GM12878 (cell line): ENCODE measurements at regions not wholly inside any gene's neighbourhood (a gene's known extent, or its start where the extent isn't known, plus 50 kb on each side); places are given as distances from the start of the nearest gene placed in this dataset.

Experiments
- ATAC-seq: fragments of 200-7000 bp; cut with Tn5 transposase; 3 replicates; pipeline ENCODE4 v1.9.1; 2020; ENCODE audit warnings: mild to moderate bottlenecking, moderate library complexity
- BruUV-seq: library from RNA; stranded (reverse); fragments of 400-500 nt; replicated peaks from 2 replicates; lab custom pipeline; 2021; lab: Mats Ljungman, UMichigan
- CTCF ChIA-PET: fragments of 300-600 bp; sonication (Branson Sonifier 250); formaldehyde crosslinking; extraction: SDS; loops from one replicate; lab custom pipeline; 2021; ENCODE audit warnings: inconsistent platforms; lab: Yijun Ruan, JAX
- POLR2A ChIA-PET: fragments of 350-600 bp; formaldehyde crosslinking; extraction: SDS; loops from one replicate; lab custom pipeline; 2021; ENCODE audit warnings: inconsistent platforms; lab: Charles Lee
- RAD21 ChIA-PET: fragments of 300-600 bp; sonication (Branson Sonifier 250); formaldehyde crosslinking; loops from one replicate; lab custom pipeline; 2023; ENCODE audit warnings: antibody characterized with exemption; ENCODE audit not compliant: unreplicated experiment; lab: Charles Lee
- SMC1A ChIA-PET: fragments of 300-600 bp; sonication (Branson Sonifier 250); formaldehyde crosslinking; loops from one replicate; lab custom pipeline; 2023; ENCODE audit not compliant: unreplicated experiment, uncharacterized antibody; lab: Charles Lee
- DNase-seq: peaks from one replicate; pipeline ENCODE4 v3.0.0-alpha.2; 2011; ENCODE audit warnings: low read depth, low spot score
- FAIRE-seq: peaks from 3 replicates; lab custom pipeline; 2011; peaks lifted over from hg19 to GRCh38; lab: Jason Lieb, UNC
- H2AFZ ChIP-seq: 2 replicates; pipeline ENCODE4 v1.6.0; 2011; ENCODE audit warnings: low read depth, low read length, control low read depth; ENCODE audit not compliant: control insufficient read depth
- H3K27ac ChIP-seq: 2 replicates; pipeline ENCODE4 v1.5.1; 2011; ENCODE audit warnings: control low read depth; ENCODE audit not compliant: control insufficient read depth, insufficient read depth
- H3K27me3 ChIP-seq, 2 experiments: replicated peaks in 1 of 2; 2 replicates each; pipeline versions ENCODE4 v1.6.0 to v1.6.1; 2011; ENCODE audit warnings: low read length in 1 of 2; ENCODE audit not compliant: control insufficient read depth in 2 of 2, insufficient read depth in 2 of 2
- H3K36me3 ChIP-seq, 2 experiments: 2 replicates each; pipeline ENCODE4 v1.5.1; 2011; ENCODE audit warnings: low read length in 1 of 2; ENCODE audit not compliant: control insufficient read depth in 2 of 2, insufficient read depth in 2 of 2
- H3K4me1 ChIP-seq: 2 replicates; pipeline ENCODE4 v1.6.1; 2011; ENCODE audit warnings: mild to moderate bottlenecking, low read length, moderate library complexity, mixed read lengths; ENCODE audit not compliant: control insufficient read depth, insufficient read depth
- H3K4me2 ChIP-seq: 2 replicates; pipeline ENCODE4 v1.6.0; 2011; ENCODE audit warnings: control low read depth; ENCODE audit not compliant: control insufficient read depth, insufficient read depth
- H3K4me3 ChIP-seq: fragments of 200-600 bp; sonication (generic); 2 replicates; pipeline ENCODE4 v1.5.1; 2016
- H3K79me2 ChIP-seq: 2 replicates; pipeline ENCODE4 v1.6.0; 2011; ENCODE audit warnings: low read length; ENCODE audit not compliant: control insufficient read depth, insufficient read depth
- H3K9ac ChIP-seq: 2 replicates; pipeline ENCODE4 v1.8.0; 2011; ENCODE audit warnings: low read length, control low read depth, mixed read lengths; ENCODE audit not compliant: control insufficient read depth, insufficient read depth
- H3K9me3 ChIP-seq: replicated peaks from 3 replicates; pipeline ENCODE4 v1.5.1; 2011; ENCODE audit warnings: mild to moderate bottlenecking, low read length; ENCODE audit not compliant: control insufficient read depth, insufficient read depth
- H4K20me1 ChIP-seq: 2 replicates; pipeline ENCODE4 v1.6.0; 2011; ENCODE audit not compliant: control insufficient read depth, insufficient read depth
- BACH1 ChIP-seq: fragments of 450-650 bp; IDR thresholded peaks from 2 replicates; pipeline ENCODE4 v1.6.1; 2017; ENCODE audit warnings: mild to moderate bottlenecking, borderline replicate concordance
- CREM ChIP-seq: IDR thresholded peaks from 2 replicates; pipeline ENCODE4 v1.6.1; 2014; ENCODE audit warnings: antibody characterized with exemption, low read depth
- EZH2 ChIP-seq: IDR thresholded peaks from 2 replicates; pipeline ENCODE4 v1.6.1; 2012; ENCODE audit warnings: low read depth, mild to moderate bottlenecking, control low read depth, inconsistent platforms, low read length, borderline replicate concordance; ENCODE audit not compliant: control insufficient read depth
- FOXM1 ChIP-seq: IDR thresholded peaks from 2 replicates; pipeline ENCODE4 v1.6.1; 2012; ENCODE audit warnings: low read depth, mild to moderate bottlenecking, inconsistent platforms, low read length, moderate library complexity
- JUND ChIP-seq: IDR thresholded peaks from 2 replicates; pipeline ENCODE4 v1.6.1; 2012; ENCODE audit warnings: low read depth, mild to moderate bottlenecking, low read length, improper control_type of control experiment, moderate library complexity
- KAT2A ChIP-seq: conservative IDR thresholded peaks from 2 replicates; pipeline ENCODE4 v1.6.1; 2011; ENCODE audit warnings: low read depth, low read length; ENCODE audit not compliant: control insufficient read depth
- MEF2A ChIP-seq: IDR thresholded peaks from 2 replicates; pipeline ENCODE4 v1.6.1; 2011; ENCODE audit warnings: low read depth, mild to moderate bottlenecking, low read length, moderate library complexity; ENCODE audit not compliant: insufficient read depth
- MTA3 ChIP-seq: IDR thresholded peaks from 2 replicates; pipeline ENCODE4 v1.6.1; 2012; ENCODE audit warnings: low read length, inconsistent platforms, borderline replicate concordance
- PML ChIP-seq: IDR thresholded peaks from 2 replicates; pipeline ENCODE4 v1.6.1; 2012; ENCODE audit warnings: low read length, inconsistent platforms
- RUNX3 ChIP-seq: IDR thresholded peaks from 2 replicates; pipeline ENCODE4 v1.6.1; 2012; ENCODE audit warnings: low read length, inconsistent platforms
- SMAD1 ChIP-seq: fragments of 450-650 bp; IDR thresholded peaks from 2 replicates; pipeline ENCODE4 v1.6.1; 2018; ENCODE audit warnings: mild to moderate bottlenecking, low read depth; ENCODE audit not compliant: partially characterized antibody
- SMAD5 ChIP-seq: IDR thresholded peaks from 2 replicates; pipeline ENCODE4 v1.6.1; 2016; ENCODE audit warnings: antibody characterized with exemption, low read depth
- STAT3 ChIP-seq: IDR thresholded peaks from 2 replicates; pipeline ENCODE4 v1.6.1; 2011; ENCODE audit warnings: low read depth, low read length, improper control_type of control experiment
- TAF1 ChIP-seq: IDR thresholded peaks from 2 replicates; pipeline ENCODE4 v1.6.1; 2011; ENCODE audit warnings: mild to moderate bottlenecking, low read depth, low read length, borderline replicate concordance
- TCF7 ChIP-seq: IDR thresholded peaks from 2 replicates; pipeline ENCODE4 v1.6.1; 2014; ENCODE audit warnings: antibody characterized with exemption, borderline replicate concordance
- ZNF24 ChIP-seq: fragments of 450-650 bp; IDR thresholded peaks from 2 replicates; pipeline ENCODE4 v1.6.1; 2017; ENCODE audit warnings: antibody characterized with exemption, mild to moderate bottlenecking
- WGBS: methylation state at CpG from one replicate; pipeline ENCODE4 v1.1.6; 2016; ENCODE audit warnings: low lambda C conversion rate; ENCODE audit not compliant: insufficient replicate concordance, insufficient coverage; ENCODE audit errors: missing lambda C conversion rate; 5-methylcytosine and 5-hydroxymethylcytosine counted together
- in situ Hi-C: fragments of 300-500 bp; cut with MboI; formaldehyde crosslinking; loops from 9 replicates; pipeline ENCODE4 v1.14.3; 2018; ENCODE audit warnings: mixed read lengths
- intact Hi-C: fragments of 100-400 bp; cut with micrococcal nuclease; formaldehyde crosslinking; loops from one replicate; pipeline ENCODE4 v1.14.2; 2022; ENCODE audit not compliant: unreplicated experiment
- TF ChIP-seq, protein P1 (sequence below): IDR thresholded peaks from 2 replicates; pipeline ENCODE4 v1.6.1; 2011; ENCODE audit warnings: borderline replicate concordance, low read depth, mild to moderate bottlenecking, moderate library complexity, low read length; ENCODE audit not compliant: insufficient read depth, poor library complexity, severe bottlenecking
- TF ChIP-seq, protein P2 (sequence below): fragments of 450-650 bp; formaldehyde crosslinking; IDR thresholded peaks from 2 replicates; pipeline ENCODE4 v1.4.0; 2020; ENCODE audit warnings: mild to moderate bottlenecking, moderate library complexity
- TF ChIP-seq, protein P3 (sequence below): IDR thresholded peaks from 2 replicates; pipeline ENCODE4 v1.6.1; 2012; ENCODE audit warnings: low read depth, low read length, improper control_type of control experiment

DNA sequence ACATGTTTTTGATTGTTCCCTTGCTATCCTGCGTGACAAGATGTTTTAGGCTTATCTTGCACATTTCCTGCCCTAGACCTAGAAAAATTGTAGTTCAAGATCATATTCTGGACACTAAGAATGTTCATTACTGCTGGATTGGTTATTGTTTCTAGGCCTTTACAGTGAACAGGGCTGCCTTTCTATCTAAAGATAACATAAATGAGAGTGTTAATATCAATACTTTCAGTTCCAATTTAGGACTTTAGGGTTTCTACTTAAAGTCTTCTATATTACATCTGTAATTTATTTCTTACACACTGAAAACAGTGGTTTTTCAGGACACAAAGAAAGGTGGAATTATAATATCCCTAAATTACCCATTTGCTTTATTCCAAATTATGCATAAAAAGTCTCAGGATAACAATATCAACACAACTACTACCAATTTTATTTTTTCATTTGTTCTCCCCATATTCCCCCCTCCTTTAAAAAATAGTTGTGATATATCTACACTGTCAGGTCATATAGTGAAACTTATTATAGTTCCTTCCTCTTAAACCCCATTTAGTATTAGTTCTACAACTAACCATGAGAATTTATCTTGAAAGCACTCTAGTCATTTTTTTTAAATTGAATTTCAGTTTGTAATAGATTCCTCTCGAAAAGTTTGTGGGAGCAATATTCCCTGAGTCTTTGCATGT lies 293.9 kb upstream of the RIOK2 start:
- Histone ChIP-seq H3K4me3 (no peak overlapping the region), H3K27me3 (no peaks in the 10 kb centered on the region), H3K27ac (peak overlapping the region; percentile 23), H3K79me2 (no peaks in the 10 kb centered on the region), H3K4me2 (peak overlapping the region; percentile 4; the same call in 1 of the 2 replicates), H2AFZ (no peak overlapping the region; the same call in 1 of the 2 replicates), H3K9ac (no peak overlapping the region), H4K20me1 (no peaks in the 10 kb centered on the region), H3K4me1 (peaks cover 20% of the 10 kb centered on the region), H3K9me3 (no peaks in the 10 kb centered on the region), H3K36me3 (no peaks in the 10 kb centered on the region)
- RAD21 ChIA-PET: interaction anchor here (0.9 to 1.0 kb wide), 2 partner anchors 16 to 57 kb away, joined by 3 to 4 read pairs; no protein-coding TSS in a partner anchor
- intact Hi-C loops (no loop called here), in situ Hi-C loops (no loop called here)
- ATAC-seq (peak; percentile 77), FAIRE-seq (peak; percentile 41), DNase-seq (no peak)
- no TSS peak for BruUV-seq
- CTCF ChIA-PET: interaction anchor here (0.6 to 1.0 kb wide), 3 partner anchors 57 to 122 kb away, joined by 3 to 5 read pairs (median 3); no protein-coding TSS in a partner anchor
- SMC1A ChIA-PET: interaction anchor here (1.4 kb wide), 1 partner anchor 18 kb away, joined by 3 read pairs; no protein-coding TSS in a partner anchor
- WGBS: 7% methylated on average over 2 of the region's 2 CpGs
- POLR2A ChIA-PET: no interaction called here
- TF ChIP-seq SMAD1 (no peak), STAT3 (no peak), JUND (no peak), KAT2A (no peak), CREM (0 out of 2 replicates have a peak, but pooled peaks have one; percentile 27), RUNX3 (peak; percentile 36; the same call in 1 of the 2 replicates), SMAD5 (no peak), FOXM1 (peak; percentile 64; the same call in 1 of the 2 replicates), PML (no peak), EZH2 (no peak), TCF7 (no peak), ZNF24 (no peak), MEF2A (peak; percentile 85), MTA3 (peak; percentile 53; the same call in 1 of the 2 replicates), BACH1 (no peak), TAF1 (no peak)
- TF ChIP-seq, protein P1, sequence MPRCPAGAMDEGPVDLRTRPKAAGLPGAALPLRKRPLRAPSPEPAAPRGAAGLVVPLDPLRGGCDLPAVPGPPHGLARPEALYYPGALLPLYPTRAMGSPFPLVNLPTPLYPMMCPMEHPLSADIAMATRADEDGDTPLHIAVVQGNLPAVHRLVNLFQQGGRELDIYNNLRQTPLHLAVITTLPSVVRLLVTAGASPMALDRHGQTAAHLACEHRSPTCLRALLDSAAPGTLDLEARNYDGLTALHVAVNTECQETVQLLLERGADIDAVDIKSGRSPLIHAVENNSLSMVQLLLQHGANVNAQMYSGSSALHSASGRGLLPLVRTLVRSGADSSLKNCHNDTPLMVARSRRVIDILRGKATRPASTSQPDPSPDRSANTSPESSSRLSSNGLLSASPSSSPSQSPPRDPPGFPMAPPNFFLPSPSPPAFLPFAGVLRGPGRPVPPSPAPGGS: no peak
- TF ChIP-seq, protein P2, sequence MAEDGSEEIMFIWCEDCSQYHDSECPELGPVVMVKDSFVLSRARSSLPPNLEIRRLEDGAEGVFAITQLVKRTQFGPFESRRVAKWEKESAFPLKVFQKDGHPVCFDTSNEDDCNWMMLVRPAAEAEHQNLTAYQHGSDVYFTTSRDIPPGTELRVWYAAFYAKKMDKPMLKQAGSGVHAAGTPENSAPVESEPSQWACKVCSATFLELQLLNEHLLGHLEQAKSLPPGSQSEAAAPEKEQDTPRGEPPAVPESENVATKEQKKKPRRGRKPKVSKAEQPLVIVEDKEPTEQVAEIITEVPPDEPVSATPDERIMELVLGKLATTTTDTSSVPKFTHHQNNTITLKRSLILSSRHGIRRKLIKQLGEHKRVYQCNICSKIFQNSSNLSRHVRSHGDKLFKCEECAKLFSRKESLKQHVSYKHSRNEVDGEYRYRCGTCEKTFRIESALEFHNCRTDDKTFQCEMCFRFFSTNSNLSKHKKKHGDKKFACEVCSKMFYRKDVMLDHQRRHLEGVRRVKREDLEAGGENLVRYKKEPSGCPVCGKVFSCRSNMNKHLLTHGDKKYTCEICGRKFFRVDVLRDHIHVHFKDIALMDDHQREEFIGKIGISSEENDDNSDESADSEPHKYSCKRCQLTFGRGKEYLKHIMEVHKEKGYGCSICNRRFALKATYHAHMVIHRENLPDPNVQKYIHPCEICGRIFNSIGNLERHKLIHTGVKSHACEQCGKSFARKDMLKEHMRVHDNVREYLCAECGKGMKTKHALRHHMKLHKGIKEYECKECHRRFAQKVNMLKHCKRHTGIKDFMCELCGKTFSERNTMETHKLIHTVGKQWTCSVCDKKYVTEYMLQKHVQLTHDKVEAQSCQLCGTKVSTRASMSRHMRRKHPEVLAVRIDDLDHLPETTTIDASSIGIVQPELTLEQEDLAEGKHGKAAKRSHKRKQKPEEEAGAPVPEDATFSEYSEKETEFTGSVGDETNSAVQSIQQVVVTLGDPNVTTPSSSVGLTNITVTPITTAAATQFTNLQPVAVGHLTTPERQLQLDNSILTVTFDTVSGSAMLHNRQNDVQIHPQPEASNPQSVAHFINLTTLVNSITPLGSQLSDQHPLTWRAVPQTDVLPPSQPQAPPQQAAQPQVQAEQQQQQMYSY: no peak
- TF ChIP-seq, protein P3, sequence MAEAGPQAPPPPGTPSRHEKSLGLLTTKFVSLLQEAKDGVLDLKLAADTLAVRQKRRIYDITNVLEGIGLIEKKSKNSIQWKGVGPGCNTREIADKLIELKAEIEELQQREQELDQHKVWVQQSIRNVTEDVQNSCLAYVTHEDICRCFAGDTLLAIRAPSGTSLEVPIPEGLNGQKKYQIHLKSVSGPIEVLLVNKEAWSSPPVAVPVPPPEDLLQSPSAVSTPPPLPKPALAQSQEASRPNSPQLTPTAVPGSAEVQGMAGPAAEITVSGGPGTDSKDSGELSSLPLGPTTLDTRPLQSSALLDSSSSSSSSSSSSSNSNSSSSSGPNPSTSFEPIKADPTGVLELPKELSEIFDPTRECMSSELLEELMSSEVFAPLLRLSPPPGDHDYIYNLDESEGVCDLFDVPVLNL: no peak
